A549 (cell line): ENCODE measurements at regions not wholly inside any gene's neighbourhood (a gene's known extent, or its start where the extent isn't known, plus 50 kb on each side); places are given as distances from the start of the nearest gene placed in this dataset.

Source experiments
- ATAC-seq, 2 experiments: fragments of 200-7000 bp in 1 of 2; fragments of >200 bp in 1 of 2; cut with Nextera tagmentation in 1 of 2; cut with Tn5 transposase in 1 of 2; 3 replicates each; pipeline versions ENCODE4 v1.8.0 to v1.9.1; 2018 to 2020; ENCODE audit warnings: mild to moderate bottlenecking in 1 of 2, moderate library complexity in 1 of 2
- CTCF ChIA-PET: fragments of 300-600 bp; sonication (Branson Sonifier 250); formaldehyde crosslinking; extraction: SDS; loops from one replicate; lab custom pipeline; 2021; ENCODE audit warnings: antibody characterized with exemption, inconsistent platforms; lab: Yijun Ruan, JAX
- POLR2A ChIA-PET: fragments of 350-600 bp; formaldehyde crosslinking; extraction: SDS; loops from one replicate; lab custom pipeline; 2021; ENCODE audit warnings: antibody characterized with exemption, inconsistent platforms; lab: Yijun Ruan, JAX
- DNase-seq, 2 experiments: peaks; one replicate each; pipeline versions ENCODE4 v3.0.0 to v3.0.0-alpha.2; 2011 to 2016; ENCODE audit warnings: low read depth in 1 of 2, low spot score in 1 of 2
- FAIRE-seq: peaks from 2 replicates; lab custom pipeline; 2011; peaks lifted over from hg19 to GRCh38; lab: Jason Lieb, UNC
- H3K27ac ChIP-seq, 2 experiments: fragments of >200 bp; sonication (Bioruptor Twin); formaldehyde crosslinking; 3 replicates each; pipeline ENCODE4 v1.5.1; 2016 to 2017
- H3K4me1 ChIP-seq: fragments of >200 bp; sonication (Bioruptor Twin); formaldehyde crosslinking; 3 replicates; pipeline ENCODE4 v1.6.1; 2016
- H3K4me2 ChIP-seq: fragments of >200 bp; sonication (Bioruptor Twin); formaldehyde crosslinking; 3 replicates; pipeline ENCODE4 v1.6.1; 2016
- H3K4me3 ChIP-seq: fragments of >200 bp; sonication (Bioruptor Twin); formaldehyde crosslinking; 3 replicates; pipeline ENCODE4 v1.5.1; 2016
- H3K9me3 ChIP-seq: fragments of >200 bp; sonication (Bioruptor Twin); formaldehyde crosslinking; 3 replicates; pipeline ENCODE4 v1.6.1; 2016
- CBX2 ChIP-seq: fragments of 200-600 bp; sonication (generic); IDR thresholded peaks from 2 replicates; pipeline ENCODE4 v1.6.1; 2016; ENCODE audit warnings: low read depth, mild to moderate bottlenecking, borderline replicate concordance
- CEBPB ChIP-seq, 2 experiments: fragments of >200 bp in 1 of 2; sonication (Bioruptor Twin) in 1 of 2; formaldehyde crosslinking in 1 of 2; IDR thresholded peaks; 2 replicates each; pipeline ENCODE4 v1.6.1; 2012 to 2016
- CHD2 ChIP-seq: fragments of 150-350 bp; IDR thresholded peaks from 2 replicates; pipeline ENCODE4 v1.6.1; 2014; ENCODE audit warnings: low read length; ENCODE audit not compliant: partially characterized antibody
- EHMT2 ChIP-seq: fragments of 200-600 bp; sonication (generic); IDR thresholded peaks from 2 replicates; pipeline ENCODE4 v1.6.1; 2016; ENCODE audit warnings: antibody characterized with exemption, low read depth, mild to moderate bottlenecking, moderate library complexity
- EP300 ChIP-seq, 2 experiments: fragments of >200 bp; sonication (Bioruptor Twin); formaldehyde crosslinking; IDR thresholded peaks; 2 replicates in 1 of 2; 3 replicates in 1 of 2; pipeline ENCODE4 v1.6.1; 2016 to 2017
- GATA3 ChIP-seq: IDR thresholded peaks from 2 replicates; pipeline ENCODE4 v1.6.1; 2012; ENCODE audit warnings: borderline replicate concordance
- HOXA7 ChIP-seq: fragments of 250-450 bp; sonication (Bioruptor Pico); IDR thresholded peaks from 2 replicates; pipeline ENCODE4 v1.5.0; 2020; ENCODE audit warnings: mild to moderate bottlenecking, moderate library complexity
- HOXB13 ChIP-seq: fragments of 250-450 bp; sonication (Bioruptor Pico); IDR thresholded peaks from 2 replicates; pipeline ENCODE4 v1.5.0; 2020; ENCODE audit warnings: low read depth, mild to moderate bottlenecking, moderate library complexity
- MAFK ChIP-seq: fragments of 450-650 bp; IDR thresholded peaks from 2 replicates; pipeline ENCODE4 v1.6.1; 2014; ENCODE audit not compliant: partially characterized antibody
- NFE2L2 ChIP-seq: fragments of 150-350 bp; conservative IDR thresholded peaks from 2 replicates; pipeline ENCODE4 v1.6.1; 2014; ENCODE audit warnings: low read length
- NPAS2 ChIP-seq: fragments of 250-450 bp; sonication (Bioruptor Pico); IDR thresholded peaks from 2 replicates; pipeline ENCODE4 v1.8.0; 2022; ENCODE audit warnings: mild to moderate bottlenecking, moderate library complexity, borderline replicate concordance
- NR3C1 ChIP-seq: fragments of >200 bp; sonication (Bioruptor Twin); formaldehyde crosslinking; IDR thresholded peaks from 3 replicates; pipeline ENCODE4 v1.6.1; 2017
- POLR2AphosphoS2 ChIP-seq: conservative IDR thresholded peaks from 2 replicates; pipeline ENCODE4 v1.6.1; 2012; ENCODE audit warnings: low read length, improper control_type of control experiment, inconsistent platforms
- RFX5 ChIP-seq: fragments of 450-650 bp; IDR thresholded peaks from 2 replicates; pipeline ENCODE4 v1.7.1; 2014; ENCODE audit warnings: antibody characterized with exemption, mild to moderate bottlenecking, moderate library complexity
- TP53 ChIP-seq: fragments of 250-450 bp; sonication (Bioruptor Pico); IDR thresholded peaks from 2 replicates; pipeline ENCODE4 v1.5.0; 2021; ENCODE audit warnings: mild to moderate bottlenecking, moderate library complexity
- ZFP36 ChIP-seq: fragments of 450-650 bp; IDR thresholded peaks from 2 replicates; pipeline ENCODE4 v1.6.1; 2014; ENCODE audit warnings: borderline replicate concordance; ENCODE audit not compliant: partially characterized antibody
- WGBS: methylation state at CpG from one replicate; pipeline ENCODE4 v1.1.6; 2017; ENCODE audit errors: missing lambda C conversion rate; 5-methylcytosine and 5-hydroxymethylcytosine counted together
- TF ChIP-seq, protein P1 (sequence below): fragments of >200 bp; sonication (Bioruptor Twin); formaldehyde crosslinking; IDR thresholded peaks from 2 replicates; pipeline ENCODE4 v1.6.1; 2016
- TF ChIP-seq, protein P2 (sequence below): fragments of 450-650 bp; IDR thresholded peaks from 2 replicates; pipeline ENCODE4 v1.6.1; 2014; ENCODE audit warnings: antibody characterized with exemption
- TF ChIP-seq, protein P3 (sequence below): IDR thresholded peaks from 2 replicates; pipeline ENCODE4 v1.6.1; 2012

DNA sequence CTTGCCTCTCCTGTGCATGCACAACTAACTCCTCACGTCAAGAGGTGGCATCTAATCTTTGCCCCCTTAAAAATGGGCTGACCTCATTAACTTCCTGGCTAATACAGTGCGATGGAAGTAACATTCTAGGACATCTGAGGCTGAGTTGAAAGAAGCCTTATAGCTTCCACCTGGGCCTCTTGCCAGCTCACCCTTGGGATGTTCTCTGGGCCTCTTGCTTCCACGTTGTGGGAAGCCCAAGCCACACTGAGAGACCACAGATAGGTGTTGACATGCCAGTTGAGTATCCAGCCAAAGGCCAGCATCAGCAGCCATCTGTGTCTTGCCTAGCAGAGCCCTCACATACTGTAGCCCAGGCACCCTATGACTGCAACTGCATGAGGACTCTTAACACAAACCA is 60.8 kb upstream of the GDF10 start:
- ChIA-PET POLR2A (no interaction called here), CTCF (interaction anchor here (1.0 to 1.4 kb wide), 3 partner anchors 11 to 32 kb away, joined by 3 to 4 read pairs (median 3); no protein-coding TSS in a partner anchor)
- no peak for TF ChIP-seq EP300 (IDR thresholded peaks at IDR 0.05)
- no peak for TF ChIP-seq TP53
- no peak for TF ChIP-seq GATA3
- TF ChIP-seq, protein P1, sequence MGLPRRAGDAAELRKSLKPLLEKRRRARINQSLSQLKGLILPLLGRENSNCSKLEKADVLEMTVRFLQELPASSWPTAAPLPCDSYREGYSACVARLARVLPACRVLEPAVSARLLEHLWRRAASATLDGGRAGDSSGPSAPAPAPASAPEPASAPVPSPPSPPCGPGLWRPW: no peak
- TF ChIP-seq MAFK: no peak
- TF ChIP-seq HOXA7 (CRISPR knock-in tag): no peak
- FAIRE-seq (no peak), ATAC-seq (no peak), DNase-seq (no peak)
- no peaks in the 10 kb centered on the region for H3K9me3 ChIP-seq
- H3K27ac ChIP-seq: no peak overlapping the region
- 24% methylated on average over 3 of the region's 3 CpGs for WGBS
- H3K4me1 ChIP-seq: no peaks in the 10 kb centered on the region
- no peak overlapping the region for H3K4me3 ChIP-seq
- no peak overlapping the region for H3K4me2 ChIP-seq

DNA sequence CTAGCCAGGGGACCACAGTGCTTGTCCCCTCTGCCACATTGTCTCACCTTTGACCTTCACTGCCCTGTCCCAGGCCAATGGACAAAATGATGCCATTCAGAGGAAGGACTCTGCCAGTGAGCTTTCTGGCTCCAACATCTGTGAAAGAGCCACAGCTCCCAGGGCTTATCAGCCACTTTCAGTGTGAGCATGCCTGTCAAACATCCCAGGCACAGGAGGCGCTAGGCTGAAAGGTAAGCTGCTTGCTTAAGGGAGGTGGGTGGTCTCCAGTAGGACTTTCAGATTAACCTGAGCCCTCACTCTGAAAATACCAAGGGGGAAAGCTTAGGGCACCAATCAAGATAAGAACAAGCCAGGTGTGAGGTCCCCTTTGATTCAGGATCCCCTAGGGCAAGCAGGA is 59.8 kb upstream of the GDF10 start:
- Histone ChIP-seq H3K27ac (no peak overlapping the region), H3K4me2 (no peak overlapping the region), H3K4me3 (no peak overlapping the region), H3K4me1 (no peaks in the 10 kb centered on the region), H3K9me3 (no peaks in the 10 kb centered on the region)
- FAIRE-seq (no peak), DNase-seq (no peak), ATAC-seq (no peak)
- TF ChIP-seq, protein P2, sequence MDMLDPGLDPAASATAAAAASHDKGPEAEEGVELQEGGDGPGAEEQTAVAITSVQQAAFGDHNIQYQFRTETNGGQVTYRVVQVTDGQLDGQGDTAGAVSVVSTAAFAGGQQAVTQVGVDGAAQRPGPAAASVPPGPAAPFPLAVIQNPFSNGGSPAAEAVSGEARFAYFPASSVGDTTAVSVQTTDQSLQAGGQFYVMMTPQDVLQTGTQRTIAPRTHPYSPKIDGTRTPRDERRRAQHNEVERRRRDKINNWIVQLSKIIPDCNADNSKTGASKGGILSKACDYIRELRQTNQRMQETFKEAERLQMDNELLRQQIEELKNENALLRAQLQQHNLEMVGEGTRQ: no peak
- TF ChIP-seq HOXB13 (CRISPR knock-in tag) (no peak), NFE2L2 (no peak), GATA3 (no peak), EHMT2 (no peak), NPAS2 (CRISPR knock-in tag) (no peak), CHD2 (no peak), ZFP36 (no peak), CEBPB (IDR thresholded peaks at IDR 0.05) (no peak), RFX5 (no peak)
- TF ChIP-seq, protein P1: no peak
- TF ChIP-seq, protein P3, sequence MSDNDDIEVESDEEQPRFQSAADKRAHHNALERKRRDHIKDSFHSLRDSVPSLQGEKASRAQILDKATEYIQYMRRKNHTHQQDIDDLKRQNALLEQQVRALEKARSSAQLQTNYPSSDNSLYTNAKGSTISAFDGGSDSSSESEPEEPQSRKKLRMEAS: no peak
- ChIA-PET POLR2A (no interaction called here), CTCF (interaction anchor here (1.0 to 1.4 kb wide), 2 partner anchors 12 to 33 kb away, joined by 3 read pairs; no protein-coding TSS in a partner anchor)
- no CpG with 5 or more reads among the region's 1 CpG for WGBS

DNA sequence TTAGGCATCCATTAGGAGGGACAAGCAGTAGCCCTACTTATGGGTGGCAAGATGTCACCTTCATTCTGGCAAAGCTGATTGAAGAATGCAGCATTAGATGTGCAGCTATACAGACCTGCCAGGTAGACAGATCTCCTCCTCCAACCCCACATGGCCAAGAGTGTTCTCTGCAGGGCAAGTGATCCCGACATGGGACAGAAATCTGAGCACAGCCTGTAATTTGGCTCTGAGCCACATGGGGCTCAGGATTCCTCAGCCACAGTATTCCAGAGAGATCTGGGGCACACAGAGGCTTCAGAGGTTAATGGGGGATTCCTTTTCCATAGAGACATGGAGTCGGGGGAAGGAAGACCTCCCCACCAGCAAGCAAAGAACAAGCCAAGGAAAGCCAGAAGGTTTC is 58.7 kb upstream of the GDF10 start:
- no peak for DNase-seq
- ChIA-PET POLR2A (no interaction called here), CTCF (interaction anchor here (1.2 kb wide), 1 partner anchor 16 kb away, joined by 3 read pairs; no protein-coding TSS in a partner anchor)
- Histone ChIP-seq H3K4me1 (no peaks in the 10 kb centered on the region), H3K9me3 (no peaks in the 10 kb centered on the region), H3K4me2 (no peak overlapping the region), H3K27ac (no peak overlapping the region), H3K4me3 (no peak overlapping the region)
- TF ChIP-seq NR3C1 (no peak), CBX2 (no peak), POLR2AphosphoS2 (no peak), MAFK (no peak)
- TF ChIP-seq, protein P3: no peak
- WGBS: 6% methylated on average over 2 of the region's 2 CpGs
- ATAC-seq: peak in 1 of 2 experiments; percentile 38; a peak in 2 of 6 replicates
- FAIRE-seq: no peak
